Urinary bladder (tissue), 3 donors: ENCODE measurements at regions not wholly inside any gene's neighbourhood (a gene's known extent, or its start where the extent isn't known, plus 50 kb on each side); places are given as distances from the start of the nearest gene placed in this dataset.
"Not testable (repeated sequence)": the region's sequence is repeated elsewhere in the genome, so short reads cannot be mapped to it uniquely, and the experiment has no call there.

Experiments used
- DNase-seq: peaks from one replicate; pipeline ENCODE4 v3.0.0-alpha.2; 2015; ENCODE audit errors: extremely low spot score
- H3K27ac ChIP-seq: one replicate; pipeline ENCODE4 v1.5.1; 2013; ENCODE audit warnings: low read depth, mild to moderate bottlenecking, moderate library complexity
- H3K36me3 ChIP-seq: one replicate; pipeline ENCODE4 v1.6.1; 2013; ENCODE audit warnings: mild to moderate bottlenecking, moderate library complexity; ENCODE audit not compliant: insufficient read depth
- H3K4me1 ChIP-seq: one replicate; pipeline ENCODE4 v1.6.1; 2013; ENCODE audit warnings: mild to moderate bottlenecking, moderate library complexity; ENCODE audit not compliant: insufficient read depth
- H3K4me3 ChIP-seq: one replicate; pipeline ENCODE4 v1.5.1; 2013; ENCODE audit warnings: low read depth, low read length
- WGBS: extraction: QIAGEN DNeasy Blood & Tissue Kit; methylation state at CpG from one replicate; pipeline ENCODE4 v1.1.7; 2013; 5-methylcytosine and 5-hydroxymethylcytosine counted together
- donor health status: healthy with polysubstance abuse.
- donor health status: healthy.

- no peak overlapping the region for H3K27ac ChIP-seq
- H3K4me1 ChIP-seq = no peaks in the 10 kb centered on the region
- 88% methylated on average over 7 of the region's 7 CpGs for WGBS
- DNase-seq = no peak
- H3K4me3 ChIP-seq = no peak overlapping the region
- no peaks in the 10 kb centered on the region for H3K36me3 ChIP-seq
These were observed 67.9 kb downstream of the TBX3 start for GRCh38 chr12:114616081-114616480.

GRCh38 chr12:114614040-114614439 lies 69.9 kb downstream of the TBX3 start:
- Histone ChIP-seq H3K4me3 (no peak overlapping the region), H3K36me3 (no peaks in the 10 kb centered on the region), H3K27ac (no peak overlapping the region), H3K4me1 (no peaks in the 10 kb centered on the region)
- WGBS = 78% methylated on average over 3 of the region's 3 CpGs
- no peak for DNase-seq

- H3K4me1 ChIP-seq = no peaks in the 10 kb centered on the region
- H3K27ac ChIP-seq = no peak overlapping the region
- WGBS = 74% methylated on average over 6 of the region's 6 CpGs
- no peaks in the 10 kb centered on the region for H3K36me3 ChIP-seq
- no peak for DNase-seq
- H3K4me3 ChIP-seq = no peak overlapping the region
These were observed 71.9 kb downstream of the TBX3 start for GRCh38 chr12:114612062-114612461.

- Histone ChIP-seq H3K27ac (no peak overlapping the region), H3K4me3 (no peak overlapping the region), H3K4me1 (no peaks in the 10 kb centered on the region), H3K36me3 (no peaks in the 10 kb centered on the region)
- DNase-seq = no peak
- WGBS = 77% methylated on average over 8 of the region's 8 CpGs
These were observed 72.6 kb downstream of the TBX3 start for GRCh38 chr12:114611145-114612018.

GRCh38 chr12:114608509-114608908 lies 75.5 kb downstream of the TBX3 start:
- no peak for DNase-seq
- Histone ChIP-seq H3K36me3 (no peaks in the 10 kb centered on the region), H3K4me3 (no peak overlapping the region), H3K27ac (no peak overlapping the region), H3K4me1 (no peaks in the 10 kb centered on the region)
- WGBS = 75% methylated on average over 3 of the region's 3 CpGs

GRCh38 chr12:114605918-114606317 lies 78.1 kb downstream of the TBX3 start:
- Histone ChIP-seq H3K36me3 (no peaks in the 10 kb centered on the region), H3K4me1 (no peaks in the 10 kb centered on the region), H3K27ac (no peak overlapping the region), H3K4me3 (no peak overlapping the region)
- WGBS = 93% methylated on average over 3 of the region's 3 CpGs
- DNase-seq = no peak

- no peak overlapping the region for H3K4me3 ChIP-seq
- DNase-seq = no peak
- H3K27ac ChIP-seq = no peak overlapping the region
- no peaks in the 10 kb centered on the region for H3K36me3 ChIP-seq
- WGBS = 39% methylated on average over 5 of the region's 5 CpGs
- H3K4me1 ChIP-seq = no peaks in the 10 kb centered on the region
These were observed 79.4 kb downstream of the TBX3 start for GRCh38 chr12:114604606-114605005.

GRCh38 chr12:114600584-114600983 lies 83.4 kb downstream of the TBX3 start:
- H3K4me3 ChIP-seq, DNase-seq, H3K36me3 ChIP-seq, H3K4me1 ChIP-seq, H3K27ac ChIP-seq: not testable (repeated sequence)
- WGBS = 73% methylated on average over 2 of the region's 2 CpGs

GRCh38 chr12:114598111-114598510 lies 85.9 kb downstream of the TBX3 start:
- Histone ChIP-seq H3K27ac (no peak overlapping the region), H3K4me3 (no peak overlapping the region), H3K36me3 (no peaks in the 10 kb centered on the region), H3K4me1 (no peaks in the 10 kb centered on the region)
- no peak for DNase-seq
- 30% methylated on average over 2 of the region's 2 CpGs for WGBS

GRCh38 chr12:114592946-114593345 lies 91.0 kb downstream of the TBX3 start:
- no peak for DNase-seq
- Histone ChIP-seq H3K36me3 (no peaks in the 10 kb centered on the region), H3K27ac (no peak overlapping the region), H3K4me3 (no peak overlapping the region), H3K4me1 (no peaks in the 10 kb centered on the region)

- H3K4me3 ChIP-seq = no peak overlapping the region
- peak; percentile 48 for DNase-seq
- H3K27ac ChIP-seq = peak overlapping the region; percentile 38
- H3K36me3 ChIP-seq = no peaks in the 10 kb centered on the region
- no peaks in the 10 kb centered on the region for H3K4me1 ChIP-seq
- 77% methylated on average over 7 of the region's 7 CpGs for WGBS
These were observed 95.9 kb downstream of the TBX3 start for GRCh38 chr12:114588061-114588460.

- Histone ChIP-seq H3K4me3 (no peak overlapping the region), H3K27ac (no peak overlapping the region), H3K36me3 (no peaks in the 10 kb centered on the region), H3K4me1 (no peaks in the 10 kb centered on the region)
- WGBS = 77% methylated on average over 2 of the region's 2 CpGs
- no peak for DNase-seq
These were observed 103.7 kb downstream of the TBX3 start for GRCh38 chr12:114580306-114580705.

- Histone ChIP-seq H3K4me3 (no peak overlapping the region), H3K4me1 (no peaks in the 10 kb centered on the region), H3K36me3 (no peaks in the 10 kb centered on the region), H3K27ac (no peak overlapping the region)
- 72% methylated on average over 1 of the region's 1 CpG for WGBS
- DNase-seq = no peak
These were observed 104.6 kb downstream of the TBX3 start for GRCh38 chr12:114579389-114579788.

GRCh38 chr12:114562654-114563053 lies 121.3 kb downstream of the TBX3 start:
- Histone ChIP-seq H3K4me1 (no peaks in the 10 kb centered on the region), H3K4me3 (no peak overlapping the region), H3K27ac (no peak overlapping the region), H3K36me3 (no peaks in the 10 kb centered on the region)
- 54% methylated on average over 2 of the region's 2 CpGs for WGBS
- DNase-seq = no peak
